RWPE1 (cell line): ENCODE measurements at regions not wholly inside any gene's neighbourhood (a gene's known extent, or its start where the extent isn't known, plus 50 kb on each side); places are given as distances from the start of the nearest gene placed in this dataset.

ENCODE experiments used
- CTCF ChIA-PET: fragments of 350-600 bp; sonication (Branson Sonifier 250); formaldehyde crosslinking; extraction: SDS; loops from one replicate; lab custom pipeline; 2021; lab: Yijun Ruan, JAX
- POLR2A ChIA-PET: fragments of 400-600 bp; formaldehyde crosslinking; extraction: SDS; loops from one replicate; lab custom pipeline; 2020; ENCODE audit warnings: antibody characterized with exemption; ENCODE audit not compliant: low non-redundant PET; lab: Yijun Ruan, JAX
- DNase-seq: peaks from one replicate; pipeline ENCODE4 v3.0.0; 2012; ENCODE audit warnings: low spot score
- H3K27ac ChIP-seq: fragments of 450-650 bp; 2 replicates; pipeline ENCODE4 v1.5.1; 2017
- TF ChIP-seq, protein P1 (sequence below): fragments of 450-650 bp; conservative IDR thresholded peaks from 2 replicates; pipeline ENCODE4 v1.5.1; 2017; ENCODE audit warnings: low read depth, mild to moderate bottlenecking

DNA sequence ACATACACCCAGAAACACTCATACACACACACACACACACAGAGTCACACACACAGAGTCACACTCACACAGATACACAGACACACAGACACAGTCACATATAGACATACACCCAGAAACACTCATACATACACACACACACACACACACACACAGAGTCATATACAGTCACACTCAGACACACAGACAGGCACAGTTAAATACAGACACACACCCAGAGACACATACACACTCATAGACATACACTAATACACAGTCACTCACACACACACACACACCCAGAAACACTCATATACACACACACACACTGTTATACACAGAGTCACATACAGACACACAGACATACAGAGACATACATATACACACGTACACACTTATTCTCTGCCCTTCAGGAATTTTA lies 250.9 kb downstream of the QKI start:
- TF ChIP-seq, protein P1, sequence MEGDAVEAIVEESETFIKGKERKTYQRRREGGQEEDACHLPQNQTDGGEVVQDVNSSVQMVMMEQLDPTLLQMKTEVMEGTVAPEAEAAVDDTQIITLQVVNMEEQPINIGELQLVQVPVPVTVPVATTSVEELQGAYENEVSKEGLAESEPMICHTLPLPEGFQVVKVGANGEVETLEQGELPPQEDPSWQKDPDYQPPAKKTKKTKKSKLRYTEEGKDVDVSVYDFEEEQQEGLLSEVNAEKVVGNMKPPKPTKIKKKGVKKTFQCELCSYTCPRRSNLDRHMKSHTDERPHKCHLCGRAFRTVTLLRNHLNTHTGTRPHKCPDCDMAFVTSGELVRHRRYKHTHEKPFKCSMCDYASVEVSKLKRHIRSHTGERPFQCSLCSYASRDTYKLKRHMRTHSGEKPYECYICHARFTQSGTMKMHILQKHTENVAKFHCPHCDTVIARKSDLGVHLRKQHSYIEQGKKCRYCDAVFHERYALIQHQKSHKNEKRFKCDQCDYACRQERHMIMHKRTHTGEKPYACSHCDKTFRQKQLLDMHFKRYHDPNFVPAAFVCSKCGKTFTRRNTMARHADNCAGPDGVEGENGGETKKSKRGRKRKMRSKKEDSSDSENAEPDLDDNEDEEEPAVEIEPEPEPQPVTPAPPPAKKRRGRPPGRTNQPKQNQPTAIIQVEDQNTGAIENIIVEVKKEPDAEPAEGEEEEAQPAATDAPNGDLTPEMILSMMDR: no peak
- H3K27ac ChIP-seq: no peak overlapping the region
- ChIA-PET POLR2A (no interaction called here), CTCF (no interaction called here)
- DNase-seq: no peak

DNA sequence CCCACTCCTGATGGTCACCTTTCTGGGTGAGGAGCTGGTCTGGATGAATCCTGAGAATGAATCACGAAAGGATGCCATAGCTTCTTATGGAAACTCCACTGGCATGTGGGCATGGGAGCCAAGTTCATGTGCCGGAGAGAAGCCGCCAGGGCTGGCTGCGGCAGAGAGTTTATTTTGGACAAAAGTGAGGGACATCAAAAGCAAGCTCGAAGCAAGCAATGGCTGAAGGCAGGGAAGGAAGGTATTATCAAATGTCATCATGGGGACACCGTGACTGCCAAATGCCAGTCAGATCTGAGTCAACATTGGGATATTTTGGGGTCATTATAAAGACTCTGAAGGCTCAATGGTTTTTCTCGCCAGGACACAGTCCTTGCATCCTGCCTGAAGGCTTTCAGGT lies 249.1 kb downstream of the QKI start:
- POLR2A ChIA-PET: no interaction called here
- H3K27ac ChIP-seq: no peak overlapping the region
- CTCF ChIA-PET: no interaction called here
- TF ChIP-seq, protein P1: no peak
- no peak for DNase-seq

DNA sequence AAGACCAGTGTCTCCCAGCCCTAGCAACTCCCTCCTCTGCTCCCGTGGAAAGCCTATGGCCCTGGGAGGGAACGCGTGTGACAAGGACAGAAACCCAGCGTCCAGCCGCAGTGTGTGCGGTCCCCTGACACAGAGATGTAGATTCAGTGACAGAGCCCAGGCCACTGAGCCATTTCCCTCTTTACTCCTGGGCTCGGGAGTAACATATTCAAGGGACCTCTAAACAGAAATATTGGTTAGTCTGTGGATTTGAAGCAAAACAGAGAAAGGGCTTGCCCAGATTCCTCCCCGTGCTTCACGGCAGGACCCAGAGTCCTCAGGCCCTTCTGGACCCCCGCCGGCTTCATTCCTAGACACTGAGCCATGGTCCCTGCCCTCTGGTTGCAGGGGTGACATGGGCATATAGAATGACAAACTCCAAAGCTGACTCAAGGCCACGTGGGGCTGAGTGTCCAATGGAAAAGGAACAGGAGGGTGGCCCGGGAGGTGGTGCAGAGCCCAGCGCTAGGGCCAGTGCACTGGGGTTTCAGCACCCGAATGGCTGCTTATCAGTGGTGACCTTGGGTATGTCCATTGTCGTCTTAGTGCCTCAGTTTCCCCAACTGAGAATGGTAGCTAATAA lies 248.2 kb downstream of the QKI start:
- TF ChIP-seq, protein P1: no peak
- ChIA-PET POLR2A (no interaction called here), CTCF (no interaction called here)
- no peak overlapping the region for H3K27ac ChIP-seq
- DNase-seq: no peak

DNA sequence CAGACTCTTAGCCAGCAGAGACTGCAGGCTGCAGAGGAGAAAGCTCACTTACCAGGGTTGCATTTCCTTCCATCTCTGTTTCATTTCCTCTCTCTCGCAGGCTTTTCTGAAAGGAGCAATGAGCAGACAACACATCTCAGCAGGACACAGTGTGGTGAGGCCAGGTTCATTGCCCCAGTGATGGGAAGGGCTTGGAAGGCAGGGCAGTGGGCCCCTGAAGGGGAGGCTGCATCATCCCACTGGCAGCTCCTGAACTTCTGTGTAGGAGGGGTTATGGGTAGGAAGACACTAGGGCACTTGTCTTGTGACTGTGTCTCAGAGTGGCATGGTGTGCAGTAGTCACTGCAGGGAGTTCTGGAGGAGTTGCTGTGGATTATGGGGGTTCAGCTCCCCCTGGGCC lies 246.8 kb downstream of the QKI start:
- TF ChIP-seq, protein P1: no peak
- no peak overlapping the region for H3K27ac ChIP-seq
- CTCF ChIA-PET: no interaction called here
- no peak for DNase-seq
- POLR2A ChIA-PET: no interaction called here

DNA sequence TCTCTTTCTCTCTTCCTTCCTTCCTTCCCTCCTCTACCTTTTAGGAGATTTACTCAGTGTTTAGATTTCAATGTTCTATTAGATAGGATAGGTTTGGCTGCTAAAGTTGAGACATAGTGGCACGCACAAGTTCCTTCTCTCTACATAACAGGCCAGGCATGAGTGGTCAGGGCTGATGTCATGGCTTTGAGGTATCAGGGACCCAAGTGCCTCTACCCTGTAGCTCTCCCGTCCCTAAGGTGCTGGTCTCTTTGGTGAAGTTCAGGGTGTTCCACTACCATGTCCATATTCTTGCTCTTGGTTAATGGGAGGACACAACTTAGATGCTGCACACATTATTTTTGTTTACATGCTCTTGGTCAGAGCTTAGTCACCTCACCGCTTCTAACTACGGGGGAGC lies 245.3 kb downstream of the QKI start:
- TF ChIP-seq, protein P1: no peak
- ChIA-PET CTCF (no interaction called here), POLR2A (no interaction called here)
- no peak for DNase-seq
- no peak overlapping the region for H3K27ac ChIP-seq

DNA sequence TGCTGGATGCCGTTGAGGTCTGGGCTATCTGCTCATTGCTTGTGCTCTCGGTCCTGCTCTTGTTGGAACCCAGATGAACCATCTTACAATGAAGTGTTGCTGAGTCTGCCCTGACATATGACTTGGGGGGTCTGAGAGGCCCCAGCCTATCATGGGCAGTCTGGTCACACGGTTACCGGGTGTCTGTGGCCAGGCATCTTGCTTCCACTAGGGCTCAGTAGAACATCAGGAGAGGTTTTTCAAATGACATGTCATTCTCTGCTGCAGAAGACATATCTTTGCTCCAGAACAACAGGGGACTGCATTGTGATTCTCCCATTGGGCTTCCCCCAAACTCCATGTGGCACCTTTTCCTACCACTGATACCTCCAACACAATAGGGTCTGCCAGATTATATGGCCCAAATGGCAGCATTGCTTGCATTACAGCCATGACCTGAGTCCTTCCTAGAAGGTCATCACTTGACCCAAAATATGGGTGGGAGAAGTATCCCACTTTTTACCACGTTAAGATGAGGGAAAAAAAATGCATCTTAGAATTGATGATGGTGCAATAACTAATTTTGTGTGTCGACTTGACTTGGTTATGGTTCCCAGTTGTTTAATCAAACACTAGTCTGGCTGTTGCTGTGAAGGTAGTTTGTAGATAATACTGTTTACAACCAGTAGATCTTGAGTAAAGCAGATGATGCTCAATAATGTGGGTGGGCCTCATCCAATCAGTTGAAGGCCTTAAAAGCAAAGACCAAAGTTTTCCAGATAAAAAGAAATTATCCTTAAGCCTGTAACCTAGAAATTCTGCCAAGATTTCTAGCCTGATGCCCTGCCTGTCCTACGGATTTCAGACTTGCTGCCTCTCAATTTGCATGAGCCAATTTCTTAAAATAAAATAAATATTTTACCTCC lies 241.0 kb downstream of the QKI start:
- ChIA-PET CTCF (no interaction called here), POLR2A (no interaction called here)
- DNase-seq: no peak
- H3K27ac ChIP-seq: no peak overlapping the region
- TF ChIP-seq, protein P1: no peak
